IPS-20b (cell line): ENCODE measurements at regions not wholly inside any gene's neighbourhood (a gene's known extent, or its start where the extent isn't known, plus 50 kb on each side); places are given as distances from the start of the nearest gene placed in this dataset.

ENCODE experiments used
- H3K27ac ChIP-seq: one replicate; pipeline ENCODE4 v1.5.1; 2013; ENCODE audit warnings: low read length
- H3K27me3 ChIP-seq: 2 replicates; pipeline ENCODE4 v1.6.1; 2013; ENCODE audit warnings: mild to moderate bottlenecking, low read length, inconsistent platforms; ENCODE audit not compliant: insufficient read depth
- H3K36me3 ChIP-seq: 2 replicates; pipeline ENCODE4 v1.6.1; 2013; ENCODE audit warnings: low read depth, mild to moderate bottlenecking, inconsistent platforms, low read length, moderate library complexity; ENCODE audit not compliant: insufficient read depth
- H3K4me1 ChIP-seq: 2 replicates; pipeline ENCODE4 v1.6.1; 2013; ENCODE audit warnings: mild to moderate bottlenecking, control low read depth, inconsistent platforms, low read length, moderate library complexity; ENCODE audit not compliant: insufficient read depth
- H3K4me3 ChIP-seq: 2 replicates; pipeline ENCODE4 v1.5.1; 2013; ENCODE audit warnings: mild to moderate bottlenecking, low read length, inconsistent platforms
- H3K9ac ChIP-seq: 2 replicates; pipeline ENCODE4 v1.6.1; 2013; ENCODE audit warnings: low read depth, mild to moderate bottlenecking, inconsistent platforms, low read length, moderate library complexity
- H3K9me3 ChIP-seq: 2 replicates; pipeline ENCODE4 v1.6.1; 2013; ENCODE audit warnings: mild to moderate bottlenecking, low read depth, low read length, inconsistent platforms; ENCODE audit not compliant: insufficient read depth

- H3K27ac ChIP-seq = no peak overlapping the region
- H3K4me1 ChIP-seq = peaks cover 16% of the 10 kb centered on the region
- no peak overlapping the region for H3K4me3 ChIP-seq
- no peak overlapping the region for H3K9ac ChIP-seq
- H3K9me3 ChIP-seq = no peaks in the 10 kb centered on the region
- H3K36me3 ChIP-seq = no peaks in the 10 kb centered on the region
- 0 out of 2 replicates have a peak, but pooled peaks cover 4% of the 10 kb centered on the region for H3K27me3 ChIP-seq
These were observed 97.0 kb upstream of the MBNL2 start for GRCh38 chr13:97124915-97125809.

- H3K27ac ChIP-seq = no peak overlapping the region
These were observed 96.1 kb upstream of the MBNL2 start for GRCh38 chr13:97125810-97126738.

GRCh38 chr13:97127842-97128241 is 94.3 kb upstream of the MBNL2 start:
- no peaks in the 10 kb centered on the region for H3K27me3 ChIP-seq
- H3K9me3 ChIP-seq = no peaks in the 10 kb centered on the region
- H3K27ac ChIP-seq = no peak overlapping the region
- peaks cover 16% of the 10 kb centered on the region for H3K4me1 ChIP-seq
- no peaks in the 10 kb centered on the region for H3K36me3 ChIP-seq
- H3K9ac ChIP-seq = no peak overlapping the region
- no peak overlapping the region for H3K4me3 ChIP-seq

More at GRCh38 chr13:97125810-97126738, 96.1 kb upstream of the MBNL2 start:
- Histone ChIP-seq H3K36me3 (no peaks in the 10 kb centered on the region), H3K9me3 (no peaks in the 10 kb centered on the region), H3K9ac (no peak overlapping the region), H3K4me1 (peaks cover 16% of the 10 kb centered on the region), H3K27me3 (no peaks in the 10 kb centered on the region), H3K4me3 (no peak overlapping the region)

- Histone ChIP-seq H3K27ac (no peak overlapping the region), H3K27me3 (no peaks in the 10 kb centered on the region; the same call in 1 of the 2 replicates), H3K4me3 (no peak overlapping the region), H3K4me1 (peaks cover 6% of the 10 kb centered on the region), H3K36me3 (no peaks in the 10 kb centered on the region), H3K9me3 (no peaks in the 10 kb centered on the region), H3K9ac (no peak overlapping the region)
These were observed 91.9 kb upstream of the MBNL2 start for GRCh38 chr13:97130190-97130589.

- H3K4me3 ChIP-seq = no peak overlapping the region
- no peaks in the 10 kb centered on the region for H3K9me3 ChIP-seq
- H3K9ac ChIP-seq = no peak overlapping the region
- no peaks in the 10 kb centered on the region; the same call in 1 of the 2 replicates for H3K27me3 ChIP-seq
- no peaks in the 10 kb centered on the region for H3K4me1 ChIP-seq
- no peak overlapping the region for H3K27ac ChIP-seq
- H3K36me3 ChIP-seq = no peaks in the 10 kb centered on the region
These were observed 90.7 kb upstream of the MBNL2 start for GRCh38 chr13:97131447-97131846.

- Histone ChIP-seq H3K27me3 (no peaks in the 10 kb centered on the region; the same call in 1 of the 2 replicates), H3K4me3 (no peak overlapping the region), H3K36me3 (no peaks in the 10 kb centered on the region), H3K9ac (no peak overlapping the region), H3K4me1 (no peaks in the 10 kb centered on the region), H3K27ac (no peak overlapping the region), H3K9me3 (no peaks in the 10 kb centered on the region)
These were observed 88.6 kb upstream of the MBNL2 start for GRCh38 chr13:97133554-97133953.

- Histone ChIP-seq H3K27ac (no peak overlapping the region), H3K4me3 (no peak overlapping the region), H3K36me3 (no peaks in the 10 kb centered on the region), H3K4me1 (no peaks in the 10 kb centered on the region), H3K9ac (no peak overlapping the region), H3K27me3 (no peaks in the 10 kb centered on the region; the same call in 1 of the 2 replicates), H3K9me3 (no peaks in the 10 kb centered on the region)
These were observed 88.2 kb upstream of the MBNL2 start for GRCh38 chr13:97133955-97134354.

GRCh38 chr13:97134364-97135095 is 87.6 kb upstream of the MBNL2 start:
- Histone ChIP-seq H3K27ac (no peak overlapping the region), H3K4me1 (no peaks in the 10 kb centered on the region), H3K9ac (no peak overlapping the region), H3K9me3 (no peaks in the 10 kb centered on the region), H3K4me3 (no peak overlapping the region), H3K36me3 (no peaks in the 10 kb centered on the region), H3K27me3 (no peaks in the 10 kb centered on the region; the same call in 1 of the 2 replicates)

- H3K4me1 ChIP-seq = peaks cover 8% of the 10 kb centered on the region
- no peak overlapping the region for H3K4me3 ChIP-seq
- no peaks in the 10 kb centered on the region for H3K36me3 ChIP-seq
- H3K9me3 ChIP-seq = no peaks in the 10 kb centered on the region
- H3K27me3 ChIP-seq = peaks cover 8% of the 10 kb centered on the region; the same call in 1 of the 2 replicates
- H3K9ac ChIP-seq = no peak overlapping the region
- no peak overlapping the region for H3K27ac ChIP-seq
These were observed 86.2 kb upstream of the MBNL2 start for GRCh38 chr13:97135883-97136282.

- peaks cover 8% of the 10 kb centered on the region; the same call in 1 of the 2 replicates for H3K27me3 ChIP-seq
- no peak overlapping the region for H3K4me3 ChIP-seq
- H3K9ac ChIP-seq = no peak overlapping the region
- H3K27ac ChIP-seq = no peak overlapping the region
- peaks cover 13% of the 10 kb centered on the region for H3K4me1 ChIP-seq
- H3K9me3 ChIP-seq = no peaks in the 10 kb centered on the region
- H3K36me3 ChIP-seq = no peaks in the 10 kb centered on the region
These were observed 85.7 kb upstream of the MBNL2 start for GRCh38 chr13:97136418-97136817.

- Histone ChIP-seq H3K27ac (no peak overlapping the region), H3K36me3 (no peaks in the 10 kb centered on the region), H3K9me3 (no peaks in the 10 kb centered on the region), H3K4me3 (no peak overlapping the region), H3K9ac (no peak overlapping the region), H3K27me3 (peaks cover 14% of the 10 kb centered on the region), H3K4me1 (peaks cover 23% of the 10 kb centered on the region)
These were observed 82.4 kb upstream of the MBNL2 start for GRCh38 chr13:97139691-97140090.
